ENCODE measurements at regions not wholly inside any gene's neighbourhood (a gene's known extent, or its start where the extent isn't known, plus 50 kb on each side); places are given as distances from the start of the nearest gene placed in this dataset.

DNA sequence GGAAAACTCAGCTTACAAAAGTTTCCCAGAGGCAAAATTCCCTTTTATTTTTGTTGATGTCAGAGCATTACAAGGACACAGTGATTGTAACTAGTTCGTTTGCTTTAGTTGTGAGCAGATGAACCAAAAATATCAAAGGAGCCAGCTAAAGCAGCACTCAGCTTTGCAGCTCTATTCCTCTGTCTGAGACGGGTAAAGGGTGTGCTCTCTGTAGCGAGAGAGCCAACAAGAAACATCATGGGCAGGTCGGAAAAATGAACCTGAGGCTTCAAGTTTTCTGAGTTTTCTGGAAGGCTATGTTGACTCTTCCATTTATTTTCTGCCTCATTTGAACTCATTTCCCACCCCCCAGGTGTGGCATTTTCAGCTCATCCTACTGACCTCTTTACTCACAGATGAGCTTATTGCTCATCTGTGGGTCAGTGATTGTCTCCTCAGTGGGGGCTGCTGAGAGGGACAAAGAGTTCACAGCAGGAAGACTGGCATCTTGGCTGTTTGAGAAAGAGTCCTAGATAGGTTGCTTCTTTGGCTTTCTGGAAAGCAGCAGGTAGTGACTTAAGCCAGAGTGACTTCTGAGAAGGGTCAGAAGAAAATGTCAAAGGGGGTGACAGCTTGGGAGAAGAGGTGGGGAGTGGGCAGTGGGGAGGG is 66.6 kb upstream of the EPC2 start:
- no peak for ATAC-seq
- no peak for TF ChIP-seq ISL1 (CRISPR knock-in tag; IDR thresholded peaks at IDR 0.05)
- no peak for TF ChIP-seq ESRRG (CRISPR knock-in tag; IDR thresholded peaks at IDR 0.05)
- no peak for TF ChIP-seq CSDC2 (CRISPR knock-in tag; IDR thresholded peaks at IDR 0.05)
- no peak for TF ChIP-seq RARB (CRISPR knock-in tag; IDR thresholded peaks at IDR 0.05)
- no peak for TF ChIP-seq ZNF70 (CRISPR knock-in tag; IDR thresholded peaks at IDR 0.05)
- TF ChIP-seq ZC3H10 (CRISPR knock-in tag; IDR thresholded peaks at IDR 0.05), result no peak
- no peak for TF ChIP-seq ZFP3 (CRISPR knock-in tag; IDR thresholded peaks at IDR 0.05)
- TF ChIP-seq, protein P1, sequence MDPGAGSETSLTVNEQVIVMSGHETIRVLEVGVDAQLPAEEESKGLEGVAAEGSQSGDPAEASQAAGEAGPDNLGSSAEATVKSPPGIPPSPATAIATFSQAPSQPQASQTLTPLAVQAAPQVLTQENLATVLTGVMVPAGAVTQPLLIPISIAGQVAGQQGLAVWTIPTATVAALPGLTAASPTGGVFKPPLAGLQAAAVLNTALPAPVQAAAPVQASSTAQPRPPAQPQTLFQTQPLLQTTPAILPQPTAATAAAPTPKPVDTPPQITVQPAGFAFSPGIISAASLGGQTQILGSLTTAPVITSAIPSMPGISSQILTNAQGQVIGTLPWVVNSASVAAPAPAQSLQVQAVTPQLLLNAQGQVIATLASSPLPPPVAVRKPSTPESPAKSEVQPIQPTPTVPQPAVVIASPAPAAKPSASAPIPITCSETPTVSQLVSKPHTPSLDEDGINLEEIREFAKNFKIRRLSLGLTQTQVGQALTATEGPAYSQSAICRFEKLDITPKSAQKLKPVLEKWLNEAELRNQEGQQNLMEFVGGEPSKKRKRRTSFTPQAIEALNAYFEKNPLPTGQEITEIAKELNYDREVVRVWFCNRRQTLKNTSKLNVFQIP (CRISPR knock-in tag; IDR thresholded peaks at IDR 0.05; ENCODE audit: borderline replicate concordance, low read depth), result no peak
- TF ChIP-seq ZNF565 (CRISPR knock-in tag; conservative IDR thresholded peaks at IDR 0.05; ENCODE audit: low read depth), result no peak
- TF ChIP-seq, protein P2, sequence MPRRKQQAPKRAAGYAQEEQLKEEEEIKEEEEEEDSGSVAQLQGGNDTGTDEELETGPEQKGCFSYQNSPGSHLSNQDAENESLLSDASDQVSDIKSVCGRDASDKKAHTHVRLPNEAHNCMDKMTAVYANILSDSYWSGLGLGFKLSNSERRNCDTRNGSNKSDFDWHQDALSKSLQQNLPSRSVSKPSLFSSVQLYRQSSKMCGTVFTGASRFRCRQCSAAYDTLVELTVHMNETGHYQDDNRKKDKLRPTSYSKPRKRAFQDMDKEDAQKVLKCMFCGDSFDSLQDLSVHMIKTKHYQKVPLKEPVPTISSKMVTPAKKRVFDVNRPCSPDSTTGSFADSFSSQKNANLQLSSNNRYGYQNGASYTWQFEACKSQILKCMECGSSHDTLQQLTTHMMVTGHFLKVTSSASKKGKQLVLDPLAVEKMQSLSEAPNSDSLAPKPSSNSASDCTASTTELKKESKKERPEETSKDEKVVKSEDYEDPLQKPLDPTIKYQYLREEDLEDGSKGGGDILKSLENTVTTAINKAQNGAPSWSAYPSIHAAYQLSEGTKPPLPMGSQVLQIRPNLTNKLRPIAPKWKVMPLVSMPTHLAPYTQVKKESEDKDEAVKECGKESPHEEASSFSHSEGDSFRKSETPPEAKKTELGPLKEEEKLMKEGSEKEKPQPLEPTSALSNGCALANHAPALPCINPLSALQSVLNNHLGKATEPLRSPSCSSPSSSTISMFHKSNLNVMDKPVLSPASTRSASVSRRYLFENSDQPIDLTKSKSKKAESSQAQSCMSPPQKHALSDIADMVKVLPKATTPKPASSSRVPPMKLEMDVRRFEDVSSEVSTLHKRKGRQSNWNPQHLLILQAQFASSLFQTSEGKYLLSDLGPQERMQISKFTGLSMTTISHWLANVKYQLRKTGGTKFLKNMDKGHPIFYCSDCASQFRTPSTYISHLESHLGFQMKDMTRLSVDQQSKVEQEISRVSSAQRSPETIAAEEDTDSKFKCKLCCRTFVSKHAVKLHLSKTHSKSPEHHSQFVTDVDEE (CRISPR knock-in tag; IDR thresholded peaks at IDR 0.05), result no peak
- no peak for TF ChIP-seq ZNF8 (CRISPR knock-in tag; IDR thresholded peaks at IDR 0.05)
- no peak for TF ChIP-seq TCF4 (CRISPR knock-in tag; IDR thresholded peaks at IDR 0.05; ENCODE audit: borderline replicate concordance)
- TF ChIP-seq, protein P3, sequence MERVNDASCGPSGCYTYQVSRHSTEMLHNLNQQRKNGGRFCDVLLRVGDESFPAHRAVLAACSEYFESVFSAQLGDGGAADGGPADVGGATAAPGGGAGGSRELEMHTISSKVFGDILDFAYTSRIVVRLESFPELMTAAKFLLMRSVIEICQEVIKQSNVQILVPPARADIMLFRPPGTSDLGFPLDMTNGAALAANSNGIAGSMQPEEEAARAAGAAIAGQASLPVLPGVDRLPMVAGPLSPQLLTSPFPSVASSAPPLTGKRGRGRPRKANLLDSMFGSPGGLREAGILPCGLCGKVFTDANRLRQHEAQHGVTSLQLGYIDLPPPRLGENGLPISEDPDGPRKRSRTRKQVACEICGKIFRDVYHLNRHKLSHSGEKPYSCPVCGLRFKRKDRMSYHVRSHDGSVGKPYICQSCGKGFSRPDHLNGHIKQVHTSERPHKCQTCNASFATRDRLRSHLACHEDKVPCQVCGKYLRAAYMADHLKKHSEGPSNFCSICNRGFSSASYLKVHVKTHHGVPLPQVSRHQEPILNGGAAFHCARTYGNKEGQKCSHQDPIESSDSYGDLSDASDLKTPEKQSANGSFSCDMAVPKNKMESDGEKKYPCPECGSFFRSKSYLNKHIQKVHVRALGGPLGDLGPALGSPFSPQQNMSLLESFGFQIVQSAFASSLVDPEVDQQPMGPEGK (CRISPR knock-in tag; IDR thresholded peaks at IDR 0.05; ENCODE audit: borderline replicate concordance), result no peak
- no peak for TF ChIP-seq BACH2 (CRISPR knock-in tag; IDR thresholded peaks at IDR 0.05; ENCODE audit: borderline replicate concordance)
- TF ChIP-seq ARNTL (CRISPR knock-in tag; IDR thresholded peaks at IDR 0.05; ENCODE audit: borderline replicate concordance, low read depth), result no peak
- no peak for TF ChIP-seq GLIS3 (CRISPR knock-in tag; IDR thresholded peaks at IDR 0.05)
- TF ChIP-seq, protein P4, sequence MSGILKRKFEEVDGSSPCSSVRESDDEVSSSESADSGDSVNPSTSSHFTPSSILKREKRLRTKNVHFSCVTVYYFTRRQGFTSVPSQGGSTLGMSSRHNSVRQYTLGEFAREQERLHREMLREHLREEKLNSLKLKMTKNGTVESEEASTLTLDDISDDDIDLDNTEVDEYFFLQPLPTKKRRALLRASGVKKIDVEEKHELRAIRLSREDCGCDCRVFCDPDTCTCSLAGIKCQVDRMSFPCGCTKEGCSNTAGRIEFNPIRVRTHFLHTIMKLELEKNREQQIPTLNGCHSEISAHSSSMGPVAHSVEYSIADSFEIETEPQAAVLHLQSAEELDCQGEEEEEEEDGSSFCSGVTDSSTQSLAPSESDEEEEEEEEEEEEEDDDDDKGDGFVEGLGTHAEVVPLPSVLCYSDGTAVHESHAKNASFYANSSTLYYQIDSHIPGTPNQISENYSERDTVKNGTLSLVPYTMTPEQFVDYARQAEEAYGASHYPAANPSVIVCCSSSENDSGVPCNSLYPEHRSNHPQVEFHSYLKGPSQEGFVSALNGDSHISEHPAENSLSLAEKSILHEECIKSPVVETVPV (CRISPR knock-in tag; IDR thresholded peaks at IDR 0.05), result no peak
- no peak for TF ChIP-seq ZFP30 (CRISPR knock-in tag; IDR thresholded peaks at IDR 0.05)
- TF ChIP-seq, protein P5, sequence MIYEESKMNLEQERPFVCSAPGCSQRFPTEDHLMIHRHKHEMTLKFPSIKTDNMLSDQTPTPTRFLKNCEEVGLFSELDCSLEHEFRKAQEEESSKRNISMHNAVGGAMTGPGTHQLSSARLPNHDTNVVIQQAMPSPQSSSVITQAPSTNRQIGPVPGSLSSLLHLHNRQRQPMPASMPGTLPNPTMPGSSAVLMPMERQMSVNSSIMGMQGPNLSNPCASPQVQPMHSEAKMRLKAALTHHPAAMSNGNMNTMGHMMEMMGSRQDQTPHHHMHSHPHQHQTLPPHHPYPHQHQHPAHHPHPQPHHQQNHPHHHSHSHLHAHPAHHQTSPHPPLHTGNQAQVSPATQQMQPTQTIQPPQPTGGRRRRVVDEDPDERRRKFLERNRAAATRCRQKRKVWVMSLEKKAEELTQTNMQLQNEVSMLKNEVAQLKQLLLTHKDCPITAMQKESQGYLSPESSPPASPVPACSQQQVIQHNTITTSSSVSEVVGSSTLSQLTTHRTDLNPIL (CRISPR knock-in tag; IDR thresholded peaks at IDR 0.05; ENCODE audit: low read depth), result no peak
- no peak for TF ChIP-seq TOX (CRISPR knock-in tag; IDR thresholded peaks at IDR 0.05; ENCODE audit: borderline replicate concordance)

DNA sequence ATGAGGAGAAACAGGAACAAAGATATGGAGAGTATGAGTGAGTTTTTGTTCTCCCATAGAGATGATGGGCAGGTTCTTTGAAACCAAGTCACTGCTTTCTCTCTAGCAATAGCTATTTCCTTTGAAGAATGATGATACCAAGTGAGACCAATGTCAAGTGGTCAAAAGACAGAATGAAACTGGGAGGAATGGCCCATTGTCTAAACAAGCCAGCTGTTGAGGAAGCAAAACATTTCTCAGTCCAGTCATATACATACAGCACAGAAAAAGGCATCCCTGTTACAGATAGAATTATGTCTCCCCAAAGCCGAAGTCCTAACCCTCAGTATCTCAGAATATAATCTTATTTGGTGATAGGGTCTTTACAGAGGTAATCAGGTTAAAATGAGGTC is 66.1 kb upstream of the EPC2 start:
- TF ChIP-seq ZNF70 (CRISPR knock-in tag; IDR thresholded peaks at IDR 0.05), result no peak
- no peak for TF ChIP-seq ZNF565 (CRISPR knock-in tag; conservative IDR thresholded peaks at IDR 0.05; ENCODE audit: low read depth)
- no peak for TF ChIP-seq ZC3H10 (CRISPR knock-in tag; IDR thresholded peaks at IDR 0.05)
- no peak for TF ChIP-seq TOX (CRISPR knock-in tag; IDR thresholded peaks at IDR 0.05; ENCODE audit: borderline replicate concordance)
- no peak for TF ChIP-seq ESRRG (CRISPR knock-in tag; IDR thresholded peaks at IDR 0.05)
- no peak for TF ChIP-seq SNAI2 (CRISPR knock-in tag; IDR thresholded peaks at IDR 0.05)
- no peak for TF ChIP-seq CSDC2 (CRISPR knock-in tag; IDR thresholded peaks at IDR 0.05)
- no peak for TF ChIP-seq ARNTL (CRISPR knock-in tag; IDR thresholded peaks at IDR 0.05; ENCODE audit: borderline replicate concordance, low read depth)
- TF ChIP-seq ISL1 (CRISPR knock-in tag; IDR thresholded peaks at IDR 0.05), result no peak
- TF ChIP-seq, protein P1 (CRISPR knock-in tag; IDR thresholded peaks at IDR 0.05; ENCODE audit: borderline replicate concordance, low read depth), result no peak
- TF ChIP-seq OSR1 (CRISPR knock-in tag; IDR thresholded peaks at IDR 0.05), result no peak
- ATAC-seq, result no peak

Measured in SK-N-SH treated with all-trans-retinoic acid at 6 μM for 48 hours (cell line).